AG09309 (cell line): ENCODE measurements at regions not wholly inside any gene's neighbourhood (a gene's known extent, or its start where the extent isn't known, plus 50 kb on each side); places are given as distances from the start of the nearest gene placed in this dataset.

Source experiments
- DNase-seq: peaks from one replicate; pipeline ENCODE4 v3.0.0-alpha.2; 2010; ENCODE audit warnings: low read depth
- H3K4me3 ChIP-seq: 2 replicates; pipeline ENCODE4 v1.5.1; 2011; ENCODE audit warnings: mild to moderate bottlenecking, low read depth, low read length, moderate library complexity; ENCODE audit not compliant: control insufficient read depth
- CTCF ChIP-seq: IDR thresholded peaks from 2 replicates; pipeline ENCODE4 v1.5.1; 2011; ENCODE audit warnings: mild to moderate bottlenecking, low read depth, low read length, inconsistent platforms; ENCODE audit not compliant: insufficient read depth, control insufficient read depth; ENCODE audit errors: missing control alignments

DNA sequence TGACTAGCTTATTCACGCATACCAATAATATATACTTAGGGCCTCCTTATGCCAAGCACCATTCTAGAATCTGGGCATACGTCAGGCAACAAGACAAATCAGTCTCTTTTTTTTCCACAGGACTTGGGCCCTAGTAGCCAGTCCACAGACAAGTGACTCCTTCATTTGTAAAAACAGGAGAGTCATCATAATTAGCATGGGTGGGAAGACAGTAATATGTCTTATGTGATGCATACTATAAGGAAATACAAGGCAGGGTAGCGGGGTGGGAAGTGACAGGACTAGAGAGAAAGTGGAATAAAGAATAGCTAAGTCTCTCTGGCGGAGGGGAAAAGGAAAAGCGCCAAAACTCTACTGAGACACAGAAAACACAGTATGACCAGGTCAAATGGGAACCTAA lies 439.6 kb upstream of the MDFIC2 start:
- no peak overlapping the region for H3K4me3 ChIP-seq
- DNase-seq: no peak
- TF ChIP-seq CTCF: no peak

DNA sequence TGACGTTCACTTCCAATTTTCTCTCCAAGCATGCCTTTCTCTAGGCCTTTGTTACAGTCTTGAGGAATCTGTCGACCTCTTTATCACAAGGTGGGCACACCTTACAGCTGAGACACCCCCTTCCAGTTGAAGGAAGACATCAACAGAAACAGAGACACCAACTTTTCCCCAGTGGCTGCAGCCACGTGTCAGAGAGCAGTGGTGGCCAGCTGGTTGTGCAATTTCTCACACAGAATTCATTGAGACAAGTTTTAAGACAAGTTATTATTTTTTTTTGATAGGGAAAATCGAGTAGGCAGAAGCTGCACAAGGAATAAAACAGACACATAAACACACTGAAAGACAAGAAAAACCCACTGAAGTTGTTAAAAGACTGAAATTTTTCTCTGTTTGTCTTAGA lies 436.7 kb upstream of the MDFIC2 start:
- no peak for TF ChIP-seq CTCF
- H3K4me3 ChIP-seq: no peak overlapping the region
- DNase-seq: no peak

DNA sequence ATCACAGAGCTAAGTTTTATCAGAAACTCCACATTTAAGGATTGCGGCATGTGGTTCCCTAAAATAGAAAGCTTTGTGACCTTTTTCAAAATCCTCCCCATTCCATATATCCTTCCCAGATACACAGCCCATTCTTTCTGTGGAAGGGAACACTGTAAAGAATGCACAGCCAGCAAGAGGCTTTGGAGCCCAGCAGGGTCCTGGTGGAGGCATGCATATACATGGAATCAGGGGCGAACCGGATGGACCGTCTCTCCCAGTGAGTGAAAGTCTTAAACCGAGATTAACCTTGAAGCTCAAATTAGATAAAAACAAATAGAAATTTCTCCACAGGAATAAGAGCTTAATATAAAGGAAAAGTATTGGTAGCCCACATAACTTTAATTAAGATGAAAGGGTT lies 436.2 kb upstream of the MDFIC2 start:
- H3K4me3 ChIP-seq: no peak overlapping the region
- TF ChIP-seq CTCF: no peak
- DNase-seq: no peak

- TF ChIP-seq CTCF: no peak
- H3K4me3 ChIP-seq: no peak overlapping the region
- DNase-seq: no peak
These were observed 435.4 kb upstream of the MDFIC2 start for GRCh38 chr3:70747847-70748246.

DNA sequence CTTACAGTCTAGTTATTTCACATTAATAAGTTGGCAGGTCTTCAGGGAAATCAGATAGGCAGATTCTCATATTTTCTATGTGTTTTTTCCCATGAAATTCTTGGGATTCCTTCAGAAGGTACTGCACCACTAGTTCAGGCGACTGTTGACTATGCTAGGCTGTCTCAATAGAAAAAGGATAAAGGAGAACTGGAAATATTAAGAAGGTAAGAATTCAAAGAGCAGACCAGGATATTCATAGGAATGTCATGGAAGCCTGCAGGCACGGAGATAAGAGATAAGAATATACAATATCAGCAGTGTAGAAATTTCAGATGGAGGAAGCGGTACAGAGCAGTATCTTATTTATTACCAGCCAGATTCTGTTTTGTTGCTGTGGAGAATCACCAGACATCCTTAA lies 432.1 kb upstream of the MDFIC2 start:
- DNase-seq: no peak

DNA sequence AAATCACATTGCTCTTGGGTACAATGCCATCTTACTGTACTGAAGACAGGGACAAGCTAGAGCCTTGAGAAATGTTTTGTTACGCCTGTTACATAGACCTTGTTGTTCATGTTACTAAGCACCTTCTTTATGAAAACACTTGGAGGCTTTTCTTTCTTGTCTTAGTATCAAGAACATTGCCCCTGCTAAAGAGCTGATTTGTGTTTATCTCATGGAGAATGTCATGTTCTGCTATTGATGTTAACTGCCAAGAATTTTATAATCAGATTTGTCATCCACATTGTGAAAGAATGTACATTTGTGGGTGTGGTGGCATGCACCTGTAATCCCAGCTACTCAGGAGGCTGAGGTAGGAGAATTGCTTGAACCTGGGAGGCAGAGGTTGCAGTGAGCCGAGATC lies 431.3 kb upstream of the MDFIC2 start:
- DNase-seq: no peak
- no peak overlapping the region for H3K4me3 ChIP-seq
- TF ChIP-seq CTCF: no peak

More for the DNA sequence above, 432.1 kb upstream of the MDFIC2 start:
- H3K4me3 ChIP-seq: no peak overlapping the region
- TF ChIP-seq CTCF: no peak

DNA sequence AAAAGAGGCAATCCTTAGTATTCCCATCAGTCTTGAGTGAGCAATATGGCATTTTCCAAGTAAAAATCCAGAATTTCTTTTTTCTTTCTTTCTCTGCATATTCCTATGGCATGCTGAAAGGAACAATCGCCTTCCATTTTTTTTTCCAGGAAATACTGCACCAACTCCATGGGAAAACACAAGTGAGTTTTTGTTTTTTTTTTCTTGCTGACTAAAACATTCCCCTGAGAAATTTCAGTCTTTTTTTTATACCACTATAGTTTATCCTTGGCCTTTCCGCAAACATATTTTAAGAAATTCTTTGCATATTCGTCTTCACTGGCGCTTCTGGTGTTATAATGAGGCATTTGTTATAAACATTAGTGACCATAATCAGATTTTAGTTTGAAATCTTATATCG lies 429.6 kb upstream of the MDFIC2 start:
- H3K4me3 ChIP-seq: no peak overlapping the region
- TF ChIP-seq CTCF: no peak
- DNase-seq: no peak
